Peyer's patch (tissue), 4 donors: ENCODE measurements at regions not wholly inside any gene's neighbourhood (a gene's known extent, or its start where the extent isn't known, plus 50 kb on each side); places are given as distances from the start of the nearest gene placed in this dataset.

Experiments
- CTCF ChIP-seq, 6 experiments: fragments of 450-650 bp in 4 of 6; fragments of 200-600 bp in 2 of 6; sonication (generic) in 1 of 6; IDR thresholded peaks; one replicate each; pipeline ENCODE4 v1.5.1; 2017 to 2019; ENCODE audit warnings: antibody characterized with exemption in 6 of 6, mild to moderate bottlenecking in 3 of 6, moderate library complexity in 1 of 6
- POLR2A ChIP-seq, 2 donors: fragments of 450-650 bp; IDR thresholded peaks; one replicate each; pipeline ENCODE4 v1.5.1; 2017; ENCODE audit warnings: antibody characterized with exemption in 2 of 2, mild to moderate bottlenecking in 2 of 2, moderate library complexity in 2 of 2

GRCh38 chr1:70719154-70719553, 308.1 kb downstream of the CTH start:
- TF ChIP-seq CTCF (IDR thresholded peaks at IDR 0.05), result no peak
- no peak for TF ChIP-seq POLR2A (IDR thresholded peaks at IDR 0.05)
